ENCODE measurements at regions not wholly inside any gene's neighbourhood (a gene's known extent, or its start where the extent isn't known, plus 50 kb on each side); places are given as distances from the start of the nearest gene placed in this dataset.

GRCh38 chr4:162700815-162701361 is 465.8 kb downstream of the NAF1 start:
- no peak for TF ChIP-seq CTCF (conservative IDR thresholded peaks at IDR 0.05; ENCODE audit: low read length)
- no peak for TF ChIP-seq EZH2phosphoT487 (IDR thresholded peaks at IDR 0.05; ENCODE audit: borderline replicate concordance)

Measured in Loucy (cell line).